Activated naive CD4-positive, alpha-beta T cell treated with anti-CD3 and anti-CD28 coated beads for 36 hours (primary cell): ENCODE measurements at regions not wholly inside any gene's neighbourhood (a gene's known extent, or its start where the extent isn't known, plus 50 kb on each side); places are given as distances from the start of the nearest gene placed in this dataset.
"Not testable (repeated sequence)": the region's sequence is repeated elsewhere in the genome, so short reads cannot be mapped to it uniquely, and the experiment has no call there.

ENCODE experiments used
- CTCF ChIA-PET: fragments of 350-600 bp; sonication (Branson Sonifier 250); formaldehyde crosslinking; loops from one replicate; lab custom pipeline; 2021; ENCODE audit warnings: antibody characterized with exemption; lab: Charles Lee
- DNase-seq: peaks from one replicate; pipeline ENCODE4 v3.0.0-alpha.2; 2020
- H3K27ac Mint-ChIP-seq: one replicate; pipeline ENCODE4 v1.8.0; 2021; ENCODE audit warnings: mild to moderate bottlenecking, mixed read lengths
- H3K27me3 Mint-ChIP-seq: one replicate; pipeline ENCODE4 v1.8.0; 2021; ENCODE audit warnings: low read depth, mixed read lengths
- H3K36me3 Mint-ChIP-seq: one replicate; pipeline ENCODE4 v1.8.0; 2021; ENCODE audit warnings: low read depth, mixed read lengths
- H3K4me1 Mint-ChIP-seq: one replicate; pipeline ENCODE4 v1.8.0; 2021; ENCODE audit warnings: low read depth, mixed read lengths
- H3K4me3 Mint-ChIP-seq: one replicate; pipeline ENCODE4 v1.8.0; 2021; ENCODE audit warnings: mild to moderate bottlenecking, moderate library complexity, mixed read lengths
- H3K9me3 Mint-ChIP-seq: one replicate; pipeline ENCODE4 v1.8.0; 2021; ENCODE audit warnings: mixed read lengths
- intact Hi-C: fragments of 100-400 bp; cut with micrococcal nuclease; formaldehyde crosslinking; loops from one replicate; pipeline ENCODE4 v1.15.1; 2023

DNA sequence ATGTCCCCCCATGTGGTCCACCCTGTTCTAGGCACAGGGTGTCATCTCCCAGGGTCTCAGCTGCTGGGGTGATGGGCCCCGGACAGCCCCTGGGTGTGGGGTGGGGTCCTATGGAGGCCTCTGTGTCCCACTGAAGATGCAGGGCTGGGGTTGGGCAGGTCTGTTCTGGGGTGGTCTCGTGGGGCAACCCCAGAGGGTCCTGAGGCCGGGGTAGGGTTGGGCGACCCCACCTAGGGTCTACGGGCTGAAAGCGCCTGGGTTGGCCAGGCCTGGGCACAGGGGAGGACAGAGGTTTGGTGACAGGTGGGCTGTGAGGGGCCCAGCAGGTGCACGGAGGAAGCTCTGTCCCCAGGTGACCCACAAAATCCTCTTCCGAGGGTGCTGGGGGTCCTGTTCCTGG is 159.2 kb downstream of the TMEM121 start:
- H3K36me3 Mint-ChIP-seq, intact Hi-C loops, CTCF ChIA-PET, H3K27ac Mint-ChIP-seq, DNase-seq, H3K9me3 Mint-ChIP-seq, H3K27me3 Mint-ChIP-seq, H3K4me1 Mint-ChIP-seq, H3K4me3 Mint-ChIP-seq: not testable (repeated sequence)

GRCh38 chr14:105686050-105686449 is 159.7 kb downstream of the TMEM121 start:
- H3K4me3 Mint-ChIP-seq, H3K4me1 Mint-ChIP-seq, H3K27me3 Mint-ChIP-seq, intact Hi-C loops, DNase-seq, CTCF ChIA-PET, H3K36me3 Mint-ChIP-seq, H3K27ac Mint-ChIP-seq, H3K9me3 Mint-ChIP-seq: not testable (repeated sequence)

DNA sequence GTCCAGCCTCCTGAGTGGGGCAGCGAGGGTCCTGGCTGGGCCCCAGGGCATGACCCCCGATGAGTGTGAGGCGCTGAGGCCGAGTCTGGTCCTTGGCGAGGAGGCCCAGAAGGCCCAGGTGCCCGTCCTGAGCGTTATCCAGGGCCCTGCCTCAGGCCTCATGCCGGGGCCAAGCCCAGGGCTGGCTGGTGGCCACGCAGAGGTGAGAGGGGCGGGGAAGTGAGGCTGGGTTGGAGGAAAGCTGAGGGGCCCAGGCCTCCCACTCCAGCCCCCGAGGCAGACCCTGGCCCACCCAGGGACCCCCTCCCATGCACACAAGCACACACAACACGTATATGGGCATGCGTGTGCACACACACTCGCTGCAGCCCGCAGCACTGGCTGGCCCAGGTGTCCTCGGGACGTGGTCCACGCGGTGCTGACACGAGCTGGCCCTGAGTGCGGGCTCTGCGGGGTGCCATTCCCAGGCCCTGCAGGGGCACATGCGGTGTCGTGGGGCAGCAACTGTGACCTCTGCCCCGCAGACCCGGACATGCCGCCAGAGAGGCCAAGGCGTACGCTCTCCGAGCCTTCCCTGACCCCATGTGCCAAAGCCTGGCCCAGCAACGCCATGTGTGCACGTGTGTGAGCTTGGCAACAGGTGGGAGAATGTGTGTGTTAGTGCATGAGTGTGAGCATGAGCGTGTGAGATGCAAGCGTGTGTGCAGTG is 160.2 kb downstream of the TMEM121 start:
- H3K4me1 Mint-ChIP-seq, H3K36me3 Mint-ChIP-seq, CTCF ChIA-PET, H3K27me3 Mint-ChIP-seq, intact Hi-C loops, DNase-seq, H3K9me3 Mint-ChIP-seq, H3K4me3 Mint-ChIP-seq, H3K27ac Mint-ChIP-seq: not testable (repeated sequence)

GRCh38 chr14:105687171-105688022 is 161.0 kb downstream of the TMEM121 start:
- intact Hi-C loops, H3K36me3 Mint-ChIP-seq, H3K27ac Mint-ChIP-seq, H3K4me3 Mint-ChIP-seq, CTCF ChIA-PET, H3K27me3 Mint-ChIP-seq, H3K4me1 Mint-ChIP-seq, DNase-seq, H3K9me3 Mint-ChIP-seq: not testable (repeated sequence)

DNA sequence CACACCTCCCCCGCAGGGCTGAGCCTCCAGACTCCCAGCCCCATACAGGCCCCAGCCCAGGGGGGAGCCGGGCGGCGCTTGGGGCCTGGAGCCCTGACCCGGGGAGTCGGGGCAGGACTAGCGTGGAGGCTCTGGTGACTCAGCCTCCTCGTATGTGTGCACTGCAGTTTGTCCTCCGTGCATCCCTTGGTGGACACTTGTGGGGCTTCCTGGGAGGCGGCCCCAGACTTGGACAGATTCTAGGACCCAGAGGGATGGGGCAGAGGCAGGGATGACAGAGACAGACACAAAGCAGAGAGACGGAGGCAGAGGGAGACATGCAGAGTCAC is 161.6 kb downstream of the TMEM121 start:
- H3K27ac Mint-ChIP-seq, H3K27me3 Mint-ChIP-seq, H3K9me3 Mint-ChIP-seq, H3K36me3 Mint-ChIP-seq, intact Hi-C loops, DNase-seq, H3K4me1 Mint-ChIP-seq, H3K4me3 Mint-ChIP-seq, CTCF ChIA-PET: not testable (repeated sequence)

DNA sequence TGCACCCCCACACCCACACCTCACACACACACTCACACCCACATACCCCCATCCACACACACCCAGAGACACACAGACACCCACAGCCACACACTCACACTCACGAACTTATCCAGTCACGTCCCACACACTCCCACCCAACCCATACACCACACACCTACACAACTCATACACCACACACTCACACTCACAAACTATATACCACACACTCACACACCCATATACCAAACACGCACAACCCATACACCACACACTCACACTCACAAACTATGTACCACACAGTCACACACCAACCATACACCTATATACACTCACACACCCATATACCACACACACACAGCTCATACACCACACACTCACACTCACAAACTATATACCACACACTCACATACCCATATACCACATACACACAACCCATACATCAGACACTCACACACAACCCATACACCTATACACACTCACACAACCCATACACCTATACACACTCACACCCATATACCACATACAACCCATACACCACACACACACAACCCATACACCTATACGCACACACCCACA is 162.4 kb downstream of the TMEM121 start:
- intact Hi-C loops, H3K36me3 Mint-ChIP-seq, DNase-seq, H3K9me3 Mint-ChIP-seq, CTCF ChIA-PET, H3K4me3 Mint-ChIP-seq, H3K4me1 Mint-ChIP-seq, H3K27ac Mint-ChIP-seq, H3K27me3 Mint-ChIP-seq: not testable (repeated sequence)

DNA sequence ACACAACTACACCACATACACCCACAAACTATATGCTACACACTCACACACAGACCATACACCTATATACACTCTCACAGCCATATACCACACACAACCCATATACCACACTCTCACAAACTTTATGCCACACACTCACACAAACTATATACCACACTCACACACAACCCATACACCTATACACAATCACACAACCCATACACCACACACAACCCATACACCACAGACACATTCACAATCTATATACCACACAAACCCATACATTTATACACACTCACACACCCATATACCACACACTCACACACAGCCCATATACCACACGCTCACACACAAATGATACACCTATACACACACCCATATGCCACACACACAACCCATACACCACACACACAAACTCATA is 163.3 kb downstream of the TMEM121 start:
- DNase-seq, result no peak
- H3K36me3 Mint-ChIP-seq, result no peaks in the 10 kb centered on the region
- H3K27ac Mint-ChIP-seq, result no peak overlapping the region
- no peaks in the 10 kb centered on the region for H3K4me1 Mint-ChIP-seq
- intact Hi-C loops, result no loop called here
- no peak overlapping the region for H3K4me3 Mint-ChIP-seq
- CTCF ChIA-PET, result no interaction called here
- H3K9me3 Mint-ChIP-seq, result no peaks in the 10 kb centered on the region
- H3K27me3 Mint-ChIP-seq, result no peaks in the 10 kb centered on the region

DNA sequence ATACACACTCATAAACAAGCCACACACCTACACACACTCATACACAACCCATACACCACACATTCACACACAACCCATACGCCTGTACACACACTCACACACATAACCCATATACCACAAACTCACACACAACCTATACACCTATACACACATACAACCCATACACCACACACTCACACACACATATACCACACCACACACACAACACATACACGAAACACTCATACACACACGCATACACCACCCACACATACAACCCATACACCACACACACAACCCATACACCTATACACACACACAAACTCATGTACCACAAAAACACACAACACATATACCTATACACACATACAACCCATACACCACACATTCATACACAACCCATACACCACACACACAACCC is 164.3 kb downstream of the TMEM121 start:
- no peak for DNase-seq
- no peaks in the 10 kb centered on the region for H3K36me3 Mint-ChIP-seq
- H3K27ac Mint-ChIP-seq, result no peak overlapping the region
- H3K9me3 Mint-ChIP-seq, result no peaks in the 10 kb centered on the region
- H3K4me1 Mint-ChIP-seq, result peaks cover 2% of the 10 kb centered on the region
- intact Hi-C loops, result no loop called here
- CTCF ChIA-PET, result no interaction called here
- peaks cover 2% of the 10 kb centered on the region for H3K27me3 Mint-ChIP-seq
- H3K4me3 Mint-ChIP-seq, result no peak overlapping the region

GRCh38 chr14:105691321-105692109 is 165.1 kb downstream of the TMEM121 start:
- H3K9me3 Mint-ChIP-seq, intact Hi-C loops, H3K27me3 Mint-ChIP-seq, H3K36me3 Mint-ChIP-seq, H3K4me1 Mint-ChIP-seq, H3K4me3 Mint-ChIP-seq, CTCF ChIA-PET, H3K27ac Mint-ChIP-seq, DNase-seq: not testable (repeated sequence)

GRCh38 chr14:105692110-105692685 is 165.8 kb downstream of the TMEM121 start:
- H3K27me3 Mint-ChIP-seq, H3K4me3 Mint-ChIP-seq, CTCF ChIA-PET, H3K27ac Mint-ChIP-seq, H3K36me3 Mint-ChIP-seq, H3K9me3 Mint-ChIP-seq, intact Hi-C loops, DNase-seq, H3K4me1 Mint-ChIP-seq: not testable (repeated sequence)

DNA sequence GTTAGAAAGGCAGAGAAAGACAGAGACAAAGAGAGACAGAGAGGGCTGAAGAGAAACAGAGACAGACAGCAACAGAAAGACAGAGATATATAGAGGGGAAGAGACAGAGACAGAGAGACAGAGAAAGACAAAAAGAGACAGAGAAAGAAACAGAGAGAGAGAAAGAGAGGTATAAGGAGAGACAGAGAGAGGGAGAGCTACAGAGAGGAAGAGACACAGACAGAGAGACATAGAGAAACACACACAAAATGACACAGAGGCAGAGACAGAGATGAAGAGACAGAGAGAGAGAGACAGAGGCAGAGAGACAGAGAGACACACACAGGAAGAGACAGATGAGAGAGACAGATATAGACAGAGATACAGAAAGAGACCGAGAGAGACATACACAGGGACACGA is 168.6 kb downstream of the TMEM121 start:
- Mint-ChIP-seq H3K36me3 (no peaks in the 10 kb centered on the region), H3K27ac (no peak overlapping the region), H3K4me3 (no peak overlapping the region), H3K27me3 (peaks cover 2% of the 10 kb centered on the region), H3K9me3 (no peaks in the 10 kb centered on the region), H3K4me1 (peaks cover 2% of the 10 kb centered on the region)
- intact Hi-C loops, result no loop called here
- no peak for DNase-seq
- CTCF ChIA-PET, result no interaction called here

GRCh38 chr14:105696388-105696787 is 170.0 kb downstream of the TMEM121 start:
- CTCF ChIA-PET, H3K27ac Mint-ChIP-seq, DNase-seq, H3K36me3 Mint-ChIP-seq, H3K27me3 Mint-ChIP-seq, intact Hi-C loops, H3K4me1 Mint-ChIP-seq, H3K4me3 Mint-ChIP-seq, H3K9me3 Mint-ChIP-seq: not testable (repeated sequence)
